ENCODE measurements at regions not wholly inside any gene's neighbourhood (a gene's known extent, or its start where the extent isn't known, plus 50 kb on each side); places are given as distances from the start of the nearest gene placed in this dataset.

DNA sequence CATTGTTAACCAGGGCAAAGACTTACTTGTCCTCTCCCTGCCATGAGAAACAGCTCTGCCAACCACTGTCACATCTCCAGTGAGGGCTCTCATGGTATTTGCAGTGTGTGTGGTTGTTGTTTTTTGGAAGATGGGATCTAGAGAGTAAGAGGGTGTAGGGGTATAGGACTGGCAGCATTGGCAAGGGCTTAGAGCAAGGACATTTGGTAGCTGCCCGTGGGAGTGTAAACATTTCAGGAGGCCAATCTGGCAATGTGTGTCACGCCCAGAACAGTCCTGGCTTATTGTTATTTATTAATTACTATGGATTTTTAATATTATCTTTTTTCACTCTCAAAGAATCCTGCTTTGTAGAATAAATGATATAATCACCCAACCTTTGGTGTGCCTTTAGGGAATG, 90.5 kb downstream of the TMEM17 start:
- no peak overlapping the region for H3K27ac ChIP-seq (ENCODE audit: low read length)
- H2AFZ ChIP-seq (ENCODE audit: low read depth, low read length), result no peak overlapping the region
- no peak overlapping the region for H3K4me3 ChIP-seq (ENCODE audit: low read length)

DNA sequence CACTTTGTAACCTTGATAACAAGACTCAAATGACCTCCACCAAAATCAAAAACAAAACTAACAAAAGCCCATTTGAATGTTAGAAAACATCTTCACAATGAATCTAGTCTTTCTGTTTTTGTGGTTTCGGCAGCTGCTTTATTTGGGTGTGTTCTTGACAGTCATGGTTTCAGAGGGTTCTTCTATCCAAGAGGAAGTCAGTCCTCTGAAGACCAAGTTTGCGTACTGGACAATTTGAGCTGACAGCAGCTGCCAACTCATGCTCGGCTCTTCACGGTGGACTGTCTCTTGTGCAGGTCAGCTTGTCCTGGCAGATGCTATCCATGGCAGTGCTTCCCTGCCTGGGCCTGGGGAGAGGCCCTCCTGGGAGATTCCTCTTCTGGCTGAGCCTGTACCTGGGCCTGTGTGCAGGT, 91.0 kb downstream of the TMEM17 start:
- Histone ChIP-seq H3F3A (ENCODE audit: insufficient read depth, low read length, poor library complexity, severe bottlenecking) (no peaks in the 10 kb centered on the region), H4K20me1 (ENCODE audit: insufficient read depth) (no peaks in the 10 kb centered on the region), H3K27ac (ENCODE audit: low read length) (no peak overlapping the region), H3K4me2 (ENCODE audit: low read length) (no peak overlapping the region), H3K9me3 (ENCODE audit: low read length) (no peaks in the 10 kb centered on the region), H3K9me2 (ENCODE audit: insufficient read depth, low read length) (no peaks in the 10 kb centered on the region), H3K27me3 (ENCODE audit: insufficient read depth, low read depth, low read length) (no peaks in the 10 kb centered on the region), H3K4me3 (ENCODE audit: low read length) (no peak overlapping the region), H3K36me3 (ENCODE audit: insufficient read depth, low read length) (no peaks in the 10 kb centered on the region), H3K9ac (ENCODE audit: low read length) (no peak overlapping the region), H3K79me2 (replicated peaks; ENCODE audit: insufficient read depth, low read length) (no peaks in the 10 kb centered on the region), H2AFZ (ENCODE audit: low read depth, low read length) (no peak overlapping the region)
- TF ChIP-seq, protein P1, sequence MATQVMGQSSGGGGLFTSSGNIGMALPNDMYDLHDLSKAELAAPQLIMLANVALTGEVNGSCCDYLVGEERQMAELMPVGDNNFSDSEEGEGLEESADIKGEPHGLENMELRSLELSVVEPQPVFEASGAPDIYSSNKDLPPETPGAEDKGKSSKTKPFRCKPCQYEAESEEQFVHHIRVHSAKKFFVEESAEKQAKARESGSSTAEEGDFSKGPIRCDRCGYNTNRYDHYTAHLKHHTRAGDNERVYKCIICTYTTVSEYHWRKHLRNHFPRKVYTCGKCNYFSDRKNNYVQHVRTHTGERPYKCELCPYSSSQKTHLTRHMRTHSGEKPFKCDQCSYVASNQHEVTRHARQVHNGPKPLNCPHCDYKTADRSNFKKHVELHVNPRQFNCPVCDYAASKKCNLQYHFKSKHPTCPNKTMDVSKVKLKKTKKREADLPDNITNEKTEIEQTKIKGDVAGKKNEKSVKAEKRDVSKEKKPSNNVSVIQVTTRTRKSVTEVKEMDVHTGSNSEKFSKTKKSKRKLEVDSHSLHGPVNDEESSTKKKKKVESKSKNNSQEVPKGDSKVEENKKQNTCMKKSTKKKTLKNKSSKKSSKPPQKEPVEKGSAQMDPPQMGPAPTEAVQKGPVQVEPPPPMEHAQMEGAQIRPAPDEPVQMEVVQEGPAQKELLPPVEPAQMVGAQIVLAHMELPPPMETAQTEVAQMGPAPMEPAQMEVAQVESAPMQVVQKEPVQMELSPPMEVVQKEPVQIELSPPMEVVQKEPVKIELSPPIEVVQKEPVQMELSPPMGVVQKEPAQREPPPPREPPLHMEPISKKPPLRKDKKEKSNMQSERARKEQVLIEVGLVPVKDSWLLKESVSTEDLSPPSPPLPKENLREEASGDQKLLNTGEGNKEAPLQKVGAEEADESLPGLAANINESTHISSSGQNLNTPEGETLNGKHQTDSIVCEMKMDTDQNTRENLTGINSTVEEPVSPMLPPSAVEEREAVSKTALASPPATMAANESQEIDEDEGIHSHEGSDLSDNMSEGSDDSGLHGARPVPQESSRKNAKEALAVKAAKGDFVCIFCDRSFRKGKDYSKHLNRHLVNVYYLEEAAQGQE (IDR thresholded peaks at IDR 0.05; ENCODE audit: borderline replicate concordance), result no peak
- TF ChIP-seq, protein P2, sequence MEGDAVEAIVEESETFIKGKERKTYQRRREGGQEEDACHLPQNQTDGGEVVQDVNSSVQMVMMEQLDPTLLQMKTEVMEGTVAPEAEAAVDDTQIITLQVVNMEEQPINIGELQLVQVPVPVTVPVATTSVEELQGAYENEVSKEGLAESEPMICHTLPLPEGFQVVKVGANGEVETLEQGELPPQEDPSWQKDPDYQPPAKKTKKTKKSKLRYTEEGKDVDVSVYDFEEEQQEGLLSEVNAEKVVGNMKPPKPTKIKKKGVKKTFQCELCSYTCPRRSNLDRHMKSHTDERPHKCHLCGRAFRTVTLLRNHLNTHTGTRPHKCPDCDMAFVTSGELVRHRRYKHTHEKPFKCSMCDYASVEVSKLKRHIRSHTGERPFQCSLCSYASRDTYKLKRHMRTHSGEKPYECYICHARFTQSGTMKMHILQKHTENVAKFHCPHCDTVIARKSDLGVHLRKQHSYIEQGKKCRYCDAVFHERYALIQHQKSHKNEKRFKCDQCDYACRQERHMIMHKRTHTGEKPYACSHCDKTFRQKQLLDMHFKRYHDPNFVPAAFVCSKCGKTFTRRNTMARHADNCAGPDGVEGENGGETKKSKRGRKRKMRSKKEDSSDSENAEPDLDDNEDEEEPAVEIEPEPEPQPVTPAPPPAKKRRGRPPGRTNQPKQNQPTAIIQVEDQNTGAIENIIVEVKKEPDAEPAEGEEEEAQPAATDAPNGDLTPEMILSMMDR (IDR thresholded peaks at IDR 0.05; ENCODE audit: poor library complexity, severe bottlenecking), result no peak

More for the DNA sequence above, 90.5 kb downstream of the TMEM17 start:
- H3K4me2 ChIP-seq (ENCODE audit: low read length), result no peak overlapping the region
- H3K27me3 ChIP-seq (ENCODE audit: insufficient read depth, low read depth, low read length), result no peaks in the 10 kb centered on the region
- H3K9ac ChIP-seq (ENCODE audit: low read length), result no peak overlapping the region
- H3K9me2 ChIP-seq (ENCODE audit: insufficient read depth, low read length), result no peaks in the 10 kb centered on the region
- H3K79me2 ChIP-seq (replicated peaks; ENCODE audit: insufficient read depth, low read length), result no peaks in the 10 kb centered on the region
- no peaks in the 10 kb centered on the region for H3F3A ChIP-seq (ENCODE audit: insufficient read depth, low read length, poor library complexity, severe bottlenecking)
- no peak for TF ChIP-seq EZH2 (IDR thresholded peaks at IDR 0.05; ENCODE audit: borderline replicate concordance, insufficient read depth, low read length, poor library complexity, severe bottlenecking)
- no peaks in the 10 kb centered on the region for H3K36me3 ChIP-seq (ENCODE audit: insufficient read depth, low read length)
- H3K9me3 ChIP-seq (ENCODE audit: low read length), result no peaks in the 10 kb centered on the region
- H4K20me1 ChIP-seq (ENCODE audit: insufficient read depth), result no peaks in the 10 kb centered on the region

DNA sequence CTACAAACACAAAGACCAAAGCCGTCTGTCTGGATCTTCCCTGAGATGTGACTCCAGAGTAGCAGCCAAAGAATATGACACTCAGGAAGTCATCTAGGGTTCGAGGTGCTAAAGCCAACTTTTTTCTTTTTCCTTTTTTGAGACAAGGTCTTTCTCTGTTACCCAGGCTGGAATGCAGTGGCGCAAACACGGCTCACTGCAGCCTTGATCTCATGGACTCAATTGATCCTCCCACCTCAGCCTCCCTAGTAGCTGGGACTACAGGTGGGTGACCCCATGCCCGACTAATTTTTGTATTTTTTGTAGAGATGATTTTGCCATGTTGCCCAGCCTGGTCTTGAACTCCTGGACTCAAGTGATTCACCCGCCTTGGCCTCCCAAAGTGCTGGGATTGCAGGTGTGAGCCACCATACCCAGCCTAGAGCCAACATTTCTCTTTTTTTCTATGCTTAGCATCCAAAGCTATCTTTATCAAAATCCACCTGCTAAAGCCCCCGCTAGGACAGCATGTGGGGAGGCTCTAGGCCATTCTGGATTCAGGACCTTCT, 92.8 kb downstream of the TMEM17 start:
- Histone ChIP-seq H4K20me1 (ENCODE audit: insufficient read depth) (no peaks in the 10 kb centered on the region), H3K4me2 (ENCODE audit: low read length) (no peak overlapping the region), H3K27me3 (ENCODE audit: insufficient read depth, low read depth, low read length) (no peaks in the 10 kb centered on the region), H3K79me2 (replicated peaks; ENCODE audit: insufficient read depth, low read length) (no peaks in the 10 kb centered on the region), H3K36me3 (ENCODE audit: insufficient read depth, low read length) (no peaks in the 10 kb centered on the region), H3K4me3 (ENCODE audit: low read length) (no peak overlapping the region), H3K9me3 (ENCODE audit: low read length) (no peaks in the 10 kb centered on the region), H3K27ac (ENCODE audit: low read length) (no peak overlapping the region), H3K9ac (ENCODE audit: low read length) (no peak overlapping the region), H3F3A (ENCODE audit: insufficient read depth, low read length, poor library complexity, severe bottlenecking) (no peaks in the 10 kb centered on the region), H3K9me2 (ENCODE audit: insufficient read depth, low read length) (no peaks in the 10 kb centered on the region), H2AFZ (ENCODE audit: low read depth, low read length) (no peak overlapping the region)
- TF ChIP-seq RAD21 (conservative IDR thresholded peaks at IDR 0.05), result no peak
- no peak for TF ChIP-seq TAF1 (IDR thresholded peaks at IDR 0.05; ENCODE audit: low read depth)
- TF ChIP-seq EP300 (conservative IDR thresholded peaks at IDR 0.05; ENCODE audit: poor library complexity, severe bottlenecking), result no peak
- no peak for TF ChIP-seq POLR2AphosphoS5 (IDR thresholded peaks at IDR 0.05)
- TF ChIP-seq EZH2 (IDR thresholded peaks at IDR 0.05; ENCODE audit: borderline replicate concordance, insufficient read depth, low read length, poor library complexity, severe bottlenecking), result no peak
- TF ChIP-seq, protein P2 (IDR thresholded peaks at IDR 0.05; ENCODE audit: poor library complexity, severe bottlenecking), result no peak
- no peak for TF ChIP-seq MXI1 (conservative IDR thresholded peaks at IDR 0.05; ENCODE audit: poor library complexity, severe bottlenecking)
- TF ChIP-seq, protein P1 (IDR thresholded peaks at IDR 0.05; ENCODE audit: borderline replicate concordance), result no peak
- no peak for TF ChIP-seq SMC3 (conservative IDR thresholded peaks at IDR 0.05; ENCODE audit: poor library complexity)
